Mesenchymal stem cell (in vitro differentiated cells and primary cell): ENCODE measurements at regions not wholly inside any gene's neighbourhood (a gene's known extent, or its start where the extent isn't known, plus 50 kb on each side); places are given as distances from the start of the nearest gene placed in this dataset.

Experiments used
- DNase-seq: peaks from one replicate; pipeline ENCODE4 v3.0.0-alpha.2; 2013
- H2AFZ ChIP-seq: one replicate; pipeline ENCODE4 v1.6.1; 2013; ENCODE audit warnings: low read depth, mild to moderate bottlenecking, control low read depth, inconsistent platforms, low read length, moderate library complexity
- H2AK5ac ChIP-seq: 2 replicates; pipeline ENCODE4 v1.6.1; 2013; ENCODE audit warnings: low read length, moderate library complexity, mild to moderate bottlenecking, inconsistent platforms; ENCODE audit not compliant: severe bottlenecking
- H2BK120ac ChIP-seq: one replicate; pipeline ENCODE4 v1.6.1; 2013; ENCODE audit warnings: low read depth, mild to moderate bottlenecking, inconsistent platforms, low read length, moderate library complexity
- H2BK12ac ChIP-seq, 2 experiments: one replicate each; pipeline ENCODE4 v1.6.1; 2013; ENCODE audit warnings: inconsistent platforms in 2 of 2, low read length in 2 of 2, mild to moderate bottlenecking in 2 of 2, moderate library complexity in 2 of 2, control low read depth in 1 of 2
- H2BK15ac ChIP-seq: one replicate; pipeline ENCODE4 v1.6.1; 2013; ENCODE audit warnings: mild to moderate bottlenecking, low read depth, inconsistent platforms; ENCODE audit not compliant: poor library complexity, severe bottlenecking
- H2BK5ac ChIP-seq: 2 replicates; pipeline ENCODE4 v1.6.1; 2013; ENCODE audit warnings: low read depth, mild to moderate bottlenecking, low read length, control low read depth, inconsistent platforms; ENCODE audit not compliant: poor library complexity, severe bottlenecking
- H3K14ac ChIP-seq, 2 experiments: one replicate each; pipeline ENCODE4 v1.6.1; 2013; ENCODE audit warnings: inconsistent platforms in 2 of 2, low read length in 2 of 2, control low read depth in 1 of 2, mild to moderate bottlenecking in 1 of 2, moderate library complexity in 1 of 2
- H3K18ac ChIP-seq, 2 experiments: one replicate each; pipeline ENCODE4 v1.6.1; 2013; ENCODE audit warnings: inconsistent platforms in 2 of 2, low read length in 2 of 2, control low read depth in 1 of 2, low read depth in 1 of 2, mild to moderate bottlenecking in 1 of 2
- H3K23ac ChIP-seq, 2 experiments: one replicate each; pipeline ENCODE4 v1.6.1; 2013; ENCODE audit warnings: inconsistent platforms in 2 of 2, low read length in 2 of 2, mild to moderate bottlenecking in 2 of 2, moderate library complexity in 2 of 2, control low read depth in 1 of 2
- H3K27ac ChIP-seq: 2 replicates; pipeline ENCODE4 v1.5.1; 2013; ENCODE audit warnings: mild to moderate bottlenecking, moderate library complexity, low read length, control low read depth, inconsistent platforms; ENCODE audit not compliant: poor library complexity, severe bottlenecking
- H3K27me3 ChIP-seq, 2 experiments: 2 replicates each; pipeline versions ENCODE4 v1.6.1 to v1.7.0; 2013; ENCODE audit warnings: low read length in 2 of 2, mild to moderate bottlenecking in 2 of 2, moderate library complexity in 2 of 2, control low read depth in 1 of 2, inconsistent platforms in 1 of 2; ENCODE audit not compliant: control insufficient read depth in 1 of 2, insufficient read depth in 1 of 2
- H3K36me3 ChIP-seq, 2 experiments: 2 replicates each; pipeline versions ENCODE4 v1.6.1 to v1.7.0; 2013; ENCODE audit warnings: low read length in 2 of 2, control low read depth in 1 of 2, inconsistent platforms in 1 of 2, low read depth in 1 of 2, mild to moderate bottlenecking in 1 of 2; ENCODE audit not compliant: insufficient read depth in 2 of 2, control insufficient read depth in 1 of 2
- H3K4ac ChIP-seq, 2 experiments: one replicate each; pipeline ENCODE4 v1.6.1; 2013; ENCODE audit warnings: inconsistent platforms in 2 of 2, low read length in 2 of 2, mild to moderate bottlenecking in 2 of 2, moderate library complexity in 2 of 2, control low read depth in 1 of 2, low read depth in 1 of 2
- H3K4me1 ChIP-seq: 2 replicates; pipeline ENCODE4 v1.6.1; 2013; ENCODE audit warnings: low read depth, low read length, control low read depth; ENCODE audit not compliant: control insufficient read depth, insufficient read depth
- H3K4me2 ChIP-seq: 2 replicates; pipeline ENCODE4 v1.6.1; 2013; ENCODE audit warnings: low read length, mild to moderate bottlenecking, inconsistent platforms; ENCODE audit not compliant: poor library complexity, severe bottlenecking
- H3K4me3 ChIP-seq, 2 experiments: 2 replicates each; pipeline versions ENCODE4 v1.5.1 to v1.7.0; 2013; ENCODE audit warnings: low read length in 2 of 2, mild to moderate bottlenecking in 2 of 2, control low read depth in 1 of 2, low read depth in 1 of 2; ENCODE audit not compliant: insufficient read depth in 1 of 2
- H3K79me1 ChIP-seq: replicated peaks from 2 replicates; pipeline ENCODE4 v1.6.1; 2013; ENCODE audit warnings: mild to moderate bottlenecking, control low read depth, low read length, inconsistent platforms; ENCODE audit not compliant: poor library complexity, severe bottlenecking
- H3K9ac ChIP-seq: 2 replicates; pipeline ENCODE4 v1.7.0; 2013; ENCODE audit warnings: mild to moderate bottlenecking, low read length, moderate library complexity
- H3K9me3 ChIP-seq: 2 replicates; pipeline ENCODE4 v1.7.0; 2013; ENCODE audit warnings: mild to moderate bottlenecking, low read length; ENCODE audit not compliant: control insufficient read depth
- H4K8ac ChIP-seq: one replicate; pipeline ENCODE4 v1.6.1; 2013; ENCODE audit warnings: inconsistent platforms, mild to moderate bottlenecking, low read length, moderate library complexity
- H4K91ac ChIP-seq: one replicate; pipeline ENCODE4 v1.6.1; 2013; ENCODE audit warnings: mild to moderate bottlenecking, low read length, inconsistent platforms
- WGBS: methylation state at CpG from one replicate; pipeline ENCODE4 v1.1.7; 2013; ENCODE audit warnings: mixed read lengths; 5-methylcytosine and 5-hydroxymethylcytosine counted together

DNA sequence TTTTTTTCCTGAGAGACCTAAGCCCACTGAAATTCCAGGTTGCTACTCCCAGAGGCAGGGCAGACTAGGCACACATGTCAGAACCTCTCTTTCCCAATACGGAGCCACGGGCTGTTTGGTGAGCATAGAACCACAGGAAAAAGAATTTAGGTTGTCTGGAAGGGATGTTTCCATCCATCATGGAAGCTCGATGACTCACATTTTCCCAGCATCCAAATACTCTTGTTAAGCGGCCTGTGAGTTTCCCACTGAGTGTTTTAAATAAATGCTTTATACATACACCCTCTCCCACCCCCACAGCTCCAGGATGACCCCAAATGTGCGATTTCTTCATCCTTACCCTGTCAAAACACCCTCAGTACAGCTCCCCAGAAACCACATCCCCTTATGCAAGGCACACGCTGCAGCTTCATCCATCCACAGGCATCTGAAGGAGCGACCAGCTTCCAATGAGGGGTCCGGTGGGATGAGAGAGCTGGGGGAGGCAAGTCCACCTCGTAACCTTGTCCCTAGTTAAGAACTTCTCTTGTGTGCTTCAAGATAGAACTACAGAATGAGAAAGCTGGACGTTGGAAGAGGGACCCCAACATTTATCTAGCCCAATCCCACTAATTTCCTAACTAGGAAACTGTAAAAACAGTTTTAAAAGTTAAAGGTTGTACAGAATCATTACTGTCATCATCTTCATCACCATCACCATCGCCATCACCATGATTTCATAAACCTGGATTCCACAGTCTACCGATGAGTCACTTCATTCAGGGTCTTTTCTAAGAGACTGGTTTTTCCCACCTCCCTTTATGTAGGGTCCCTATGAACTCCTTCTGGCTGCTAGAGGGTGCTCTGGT, 63.5 kb upstream of the FZD7 start:
- peak overlapping the region in 1 of 2 experiments; percentile 19 for H2BK12ac ChIP-seq
- peaks cover 0 to 54% of the 10 kb centered on the region in 2 experiments for H3K27me3 ChIP-seq
- no peak overlapping the region for H4K91ac ChIP-seq
- no peak overlapping the region for H3K4me3 ChIP-seq
- H2AK5ac ChIP-seq: no peak overlapping the region
- no peak overlapping the region for H3K23ac ChIP-seq
- H3K79me1 ChIP-seq: no peaks in the 10 kb centered on the region
- H3K4me2 ChIP-seq: no peak overlapping the region
- H2AFZ ChIP-seq: no peak overlapping the region
- no peak overlapping the region for H3K18ac ChIP-seq
- no peak overlapping the region for H2BK15ac ChIP-seq
- no peaks in the 10 kb centered on the region for H3K36me3 ChIP-seq
- H3K9ac ChIP-seq: no peak overlapping the region
- peaks cover 12% of the 10 kb centered on the region for H3K4me1 ChIP-seq
- H4K8ac ChIP-seq: no peak overlapping the region
- no peak overlapping the region for H2BK120ac ChIP-seq
- peak; percentile 89 for DNase-seq
- no peak overlapping the region for H3K4ac ChIP-seq
- H3K9me3 ChIP-seq: no peaks in the 10 kb centered on the region
- WGBS: 72% methylated on average over 11 of the region's 12 CpGs
- no peak overlapping the region for H2BK5ac ChIP-seq
- no peak overlapping the region for H3K27ac ChIP-seq
- H3K14ac ChIP-seq: no peak overlapping the region

- Histone ChIP-seq H3K23ac (no peak overlapping the region), H2BK120ac (no peak overlapping the region), H2AFZ (no peak overlapping the region), H4K8ac (no peak overlapping the region), H4K91ac (no peak overlapping the region), H3K4me1 (peaks cover 12% of the 10 kb centered on the region), H3K4me3 (no peak overlapping the region), H3K9me3 (no peaks in the 10 kb centered on the region), H2AK5ac (no peak overlapping the region), H3K36me3 (no peaks in the 10 kb centered on the region), H3K27me3 (peaks cover 0 to 48% of the 10 kb centered on the region in 2 experiments), H3K27ac (no peak overlapping the region), H2BK15ac (no peak overlapping the region), H3K18ac (no peak overlapping the region), H3K9ac (no peak overlapping the region), H2BK5ac (no peak overlapping the region), H3K4ac (no peak overlapping the region), H3K79me1 (no peaks in the 10 kb centered on the region), H2BK12ac (no peak overlapping the region), H3K4me2 (no peak overlapping the region), H3K14ac (no peak overlapping the region)
- 90% methylated on average over 3 of the region's 4 CpGs for WGBS
- no peak for DNase-seq
Measured at GRCh38 chr2:201970786-201971108, 62.9 kb upstream of the FZD7 start.

- no peak for DNase-seq
- no peaks in the 10 kb centered on the region for H3K9me3 ChIP-seq
- no peak overlapping the region for H2BK12ac ChIP-seq
- H3K14ac ChIP-seq: no peak overlapping the region
- no peak overlapping the region for H3K23ac ChIP-seq
- peaks cover 0 to 51% of the 10 kb centered on the region in 2 experiments for H3K27me3 ChIP-seq
- H3K4me3 ChIP-seq: no peak overlapping the region
- no peak overlapping the region for H2AK5ac ChIP-seq
- peaks cover 11% of the 10 kb centered on the region for H3K4me1 ChIP-seq
- H3K36me3 ChIP-seq: no peaks in the 10 kb centered on the region
- no peak overlapping the region for H3K27ac ChIP-seq
- no peak overlapping the region for H3K18ac ChIP-seq
- H3K4me2 ChIP-seq: no peak overlapping the region
- H2AFZ ChIP-seq: no peak overlapping the region
- WGBS: 91% methylated on average over 4 of the region's 5 CpGs
- no peak overlapping the region for H4K8ac ChIP-seq
- no peak overlapping the region for H3K4ac ChIP-seq
- no peaks in the 10 kb centered on the region for H3K79me1 ChIP-seq
- no peak overlapping the region for H4K91ac ChIP-seq
- no peak overlapping the region for H2BK120ac ChIP-seq
- no peak overlapping the region for H2BK15ac ChIP-seq
- no peak overlapping the region for H2BK5ac ChIP-seq
- H3K9ac ChIP-seq: no peak overlapping the region
Measured at GRCh38 chr2:201971531-201972228, 62.0 kb upstream of the FZD7 start.

GRCh38 chr2:201972621-201973255, 60.9 kb upstream of the FZD7 start:
- Histone ChIP-seq H2AFZ (no peak overlapping the region), H4K8ac (no peak overlapping the region), H3K9me3 (no peaks in the 10 kb centered on the region), H3K27me3 (peaks cover 0 to 53% of the 10 kb centered on the region in 2 experiments), H4K91ac (no peak overlapping the region), H3K27ac (no peak overlapping the region), H2BK12ac (no peak overlapping the region), H3K36me3 (no peaks in the 10 kb centered on the region), H2AK5ac (no peak overlapping the region), H3K9ac (no peak overlapping the region), H3K23ac (no peak overlapping the region), H3K79me1 (no peaks in the 10 kb centered on the region), H3K4me1 (peaks cover 4% of the 10 kb centered on the region), H3K4ac (no peak overlapping the region), H3K4me2 (no peak overlapping the region), H3K14ac (no peak overlapping the region), H3K18ac (no peak overlapping the region), H3K4me3 (no peak overlapping the region), H2BK15ac (no peak overlapping the region), H2BK120ac (no peak overlapping the region), H2BK5ac (no peak overlapping the region)
- DNase-seq: no peak
- WGBS: 77% methylated on average over 8 of the region's 10 CpGs
